Activated CD4-positive, alpha-beta T cell treated with anti-CD3 and anti-CD28 coated beads, Interleukin-10, Interleukin-2, amounts not matched to agents 100 ng/mL and 50 ng/mL, durations not matched to agents 16 hours and 8 hours (primary cell): ENCODE measurements at regions not wholly inside any gene's neighbourhood (a gene's known extent, or its start where the extent isn't known, plus 50 kb on each side); places are given as distances from the start of the nearest gene placed in this dataset.
"Not testable (repeated sequence)": the region's sequence is repeated elsewhere in the genome, so short reads cannot be mapped to it uniquely, and the experiment has no call there.

Experiments
- DNase-seq: peaks from one replicate; pipeline ENCODE4 v3.0.0-alpha.2; 2020

- no peak for DNase-seq
Observed at GRCh38 chr17:73856556-73856955, 212.3 kb upstream of the SDK2 start.

DNA sequence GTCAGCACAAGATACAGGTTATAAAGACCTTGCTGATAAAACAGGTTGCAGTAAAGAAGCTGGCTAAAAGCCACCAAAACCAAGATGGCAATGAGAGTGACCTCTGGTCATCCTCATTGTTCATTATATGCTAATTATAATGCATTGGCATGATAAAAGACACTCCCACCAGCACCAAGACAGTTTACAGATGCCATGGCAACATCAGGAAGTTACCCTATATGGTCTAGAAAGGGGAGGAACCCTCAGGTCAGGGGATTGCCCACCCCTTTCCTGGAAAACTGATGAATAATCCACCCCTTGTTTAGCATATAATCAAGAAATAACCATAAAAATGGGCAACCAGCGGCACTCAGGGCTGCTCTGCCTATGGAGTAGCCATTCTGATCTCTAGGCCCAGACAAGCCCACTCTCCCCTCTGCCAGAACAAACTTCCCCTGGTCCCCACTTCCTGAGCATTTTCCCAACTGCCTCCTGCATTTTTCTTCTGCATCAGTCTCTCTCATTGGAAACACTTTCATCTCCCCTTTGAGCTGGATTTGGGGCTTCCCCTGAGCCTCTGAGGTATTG lies 215.3 kb upstream of the SDK2 start:
- DNase-seq = not testable (repeated sequence)

DNA sequence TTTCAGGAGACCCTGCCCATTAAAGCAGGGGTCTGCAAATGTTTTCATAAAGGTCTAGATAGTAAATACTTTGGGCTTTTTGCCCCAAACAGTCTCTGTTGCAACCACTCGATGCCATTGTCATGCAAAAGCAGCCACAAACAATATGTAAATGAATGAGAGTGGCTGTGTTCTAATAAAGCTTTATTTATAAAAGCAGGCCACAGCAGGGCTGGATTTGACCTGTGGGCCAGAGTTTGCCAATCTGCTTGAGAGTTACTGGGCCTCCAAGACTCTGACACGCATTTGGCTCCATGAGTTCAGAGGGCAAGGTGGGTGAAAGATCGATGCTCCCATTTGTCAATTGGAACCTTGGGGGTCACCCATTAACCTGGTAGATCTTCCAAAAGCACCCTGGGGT lies 217.3 kb upstream of the SDK2 start:
- no peak for DNase-seq

- DNase-seq = no peak
Observed at GRCh38 chr17:73863761-73864535, 219.7 kb upstream of the SDK2 start.

DNA sequence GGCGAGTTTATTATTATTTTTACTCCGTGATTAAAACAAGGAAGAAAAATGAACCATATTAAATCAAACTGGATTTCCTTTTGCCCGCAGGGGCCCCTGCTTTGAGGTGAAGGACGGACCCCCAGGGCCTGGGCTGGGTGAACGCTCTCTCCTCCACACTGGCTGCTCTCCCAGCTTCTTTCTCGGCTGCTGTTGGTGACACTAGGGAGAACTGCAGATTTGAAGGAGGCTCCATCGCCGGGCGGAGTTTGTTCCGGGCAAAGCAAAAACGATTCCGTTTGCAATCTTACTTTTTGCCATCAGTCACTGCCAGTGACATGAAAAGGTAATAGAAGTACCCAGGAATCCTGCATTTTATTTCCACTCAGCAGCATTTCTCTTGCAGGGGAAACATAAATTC lies 221.6 kb upstream of the SDK2 start:
- no peak for DNase-seq

- DNase-seq = no peak
Observed at GRCh38 chr17:73867056-73867455, 222.8 kb upstream of the SDK2 start.

- no peak for DNase-seq
Observed at GRCh38 chr17:73870068-73870467, 225.8 kb upstream of the SDK2 start.

GRCh38 chr17:73870473-73870872 lies 226.2 kb upstream of the SDK2 start:
- DNase-seq = no peak

DNA sequence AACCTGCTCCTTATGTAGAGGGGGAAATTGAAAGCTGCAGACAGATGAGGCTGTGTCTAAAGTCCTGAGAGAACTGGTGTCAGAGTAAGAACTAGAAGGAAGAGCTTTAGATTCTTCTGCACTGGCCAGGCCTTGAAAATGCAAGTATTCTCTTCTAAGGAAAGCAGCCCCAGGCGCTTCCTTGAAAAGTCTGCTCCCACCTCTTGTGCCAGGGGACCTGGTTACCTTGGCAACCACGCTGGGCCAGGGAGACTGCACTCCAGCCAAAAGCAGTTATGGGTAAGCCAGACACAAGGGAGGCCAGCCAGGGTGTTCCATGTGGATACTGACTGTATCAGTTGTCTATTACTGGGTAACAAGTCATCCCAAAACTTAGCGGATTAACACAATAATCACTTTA lies 228.6 kb upstream of the SDK2 start:
- no peak for DNase-seq

DNA sequence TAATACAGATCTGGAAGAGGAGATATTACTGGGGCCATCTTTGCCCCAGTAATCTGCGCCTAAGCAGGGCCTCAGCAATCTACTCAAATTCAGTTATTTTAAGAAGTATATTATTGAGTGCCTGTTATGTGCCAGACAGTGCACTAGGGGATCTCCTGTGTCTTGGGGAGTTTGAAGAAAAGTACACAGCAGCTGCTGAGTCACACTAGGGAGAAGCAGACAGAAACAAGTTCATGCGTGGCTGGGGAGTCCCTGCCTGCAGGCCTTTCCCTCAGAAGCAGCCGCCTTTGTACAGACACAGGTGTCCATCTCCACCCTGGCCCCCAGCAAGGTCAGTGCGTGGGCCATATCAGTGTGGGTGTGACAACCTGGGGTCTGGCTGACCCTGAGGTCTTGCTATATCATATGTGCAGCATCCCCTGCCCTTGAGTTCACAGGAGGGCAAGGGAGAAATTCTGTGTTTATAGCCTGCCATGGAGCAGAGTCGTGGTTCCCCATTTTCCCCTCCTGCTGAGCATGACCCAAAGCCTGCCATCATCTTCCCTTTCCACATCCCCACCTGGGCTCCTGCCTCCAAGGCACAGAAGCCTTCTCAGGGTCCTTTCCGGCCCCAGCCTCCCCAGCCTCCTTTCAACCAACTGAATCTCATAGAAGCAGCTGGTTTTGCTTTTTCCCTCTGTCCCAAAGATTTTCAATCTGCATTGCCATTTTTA lies 229.9 kb upstream of the SDK2 start:
- DNase-seq = no peak

GRCh38 chr17:73875346-73875745 lies 231.1 kb upstream of the SDK2 start:
- no peak for DNase-seq

DNA sequence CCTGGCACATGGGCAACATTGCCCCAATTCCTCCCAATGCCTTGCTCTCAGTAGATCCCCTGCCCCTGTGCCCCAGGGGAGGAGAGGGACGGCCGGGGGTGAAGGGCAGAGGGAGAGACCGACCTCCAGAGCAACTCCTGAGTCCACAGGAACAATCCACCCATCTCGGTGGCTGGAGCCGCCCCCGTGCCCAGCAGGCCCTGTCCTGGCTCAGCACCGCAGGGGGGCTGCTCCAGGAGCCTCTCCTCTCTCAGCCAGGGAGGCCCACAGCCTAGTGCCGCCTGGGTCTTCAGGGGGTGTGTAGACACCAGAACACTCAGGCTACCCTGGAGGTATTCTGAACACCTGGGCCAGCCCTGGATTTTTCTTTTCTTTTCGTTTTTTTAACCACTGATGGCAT lies 233.7 kb upstream of the SDK2 start:
- DNase-seq = no peak

- no peak for DNase-seq
Observed at GRCh38 chr17:73878923-73879322, 234.7 kb upstream of the SDK2 start.

DNA sequence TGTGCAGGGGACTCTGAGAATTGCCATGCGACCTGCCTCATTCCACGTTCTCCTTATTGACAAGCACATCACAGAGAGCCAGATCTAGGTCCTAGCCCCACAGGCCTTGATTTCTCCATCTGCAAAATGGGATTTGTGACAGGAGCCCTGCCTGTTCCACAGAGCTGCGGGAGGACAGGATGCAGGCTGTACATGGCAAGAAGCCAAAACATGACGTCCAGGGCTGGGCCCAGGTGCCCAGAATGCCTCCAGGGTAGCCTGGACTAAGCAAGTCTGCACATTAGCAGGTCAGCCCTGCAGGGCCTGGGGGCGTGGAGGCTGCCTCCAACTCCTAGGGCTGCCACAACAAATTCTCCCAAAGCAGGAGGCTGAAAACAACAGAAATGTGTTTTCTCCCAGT lies 235.7 kb upstream of the SDK2 start:
- DNase-seq = no peak

DNA sequence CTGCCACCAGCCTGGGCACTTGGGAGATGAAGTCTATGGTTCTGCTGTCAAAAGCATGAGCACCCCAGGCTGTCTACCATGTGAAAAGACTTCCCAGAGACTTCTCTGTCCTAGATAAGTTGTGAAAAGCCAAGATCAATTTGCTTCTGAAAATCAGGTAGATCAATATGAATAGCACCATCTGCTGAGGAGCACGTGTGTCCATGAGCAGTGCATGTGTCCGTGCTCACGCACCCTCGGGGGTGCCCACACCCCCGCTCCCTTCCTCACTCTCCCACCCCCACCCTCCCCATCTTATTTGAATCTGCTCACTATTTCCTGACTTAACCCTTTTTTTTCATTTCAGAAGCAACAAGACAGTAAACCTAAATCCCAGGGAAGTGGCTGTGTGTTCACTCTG lies 238.3 kb upstream of the SDK2 start:
- DNase-seq = no peak

- DNase-seq = no peak
Observed at GRCh38 chr17:73883175-73883574, 238.9 kb upstream of the SDK2 start.

DNA sequence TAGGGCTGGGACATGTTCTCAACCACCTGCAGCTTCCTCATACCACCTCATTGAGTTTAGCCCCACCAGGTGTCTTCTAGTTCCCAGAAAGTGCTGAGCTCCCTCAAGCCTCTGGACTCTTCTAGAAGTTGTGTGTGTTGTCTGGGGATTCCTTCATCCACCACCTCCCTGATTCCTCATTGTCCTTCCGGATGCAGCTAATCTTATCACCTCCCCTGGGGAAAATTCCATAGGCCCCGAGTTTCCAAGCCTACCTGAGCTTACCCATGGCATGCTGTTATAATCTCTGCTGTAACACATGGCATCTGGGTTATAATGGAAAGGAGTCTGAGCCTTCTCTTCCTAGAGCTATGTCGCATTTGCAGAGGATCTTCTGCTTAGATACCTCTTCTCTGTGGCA lies 243.5 kb upstream of the SDK2 start:
- DNase-seq = no peak

- no peak for DNase-seq
Observed at GRCh38 chr17:73888862-73889261, 244.6 kb upstream of the SDK2 start.

DNA sequence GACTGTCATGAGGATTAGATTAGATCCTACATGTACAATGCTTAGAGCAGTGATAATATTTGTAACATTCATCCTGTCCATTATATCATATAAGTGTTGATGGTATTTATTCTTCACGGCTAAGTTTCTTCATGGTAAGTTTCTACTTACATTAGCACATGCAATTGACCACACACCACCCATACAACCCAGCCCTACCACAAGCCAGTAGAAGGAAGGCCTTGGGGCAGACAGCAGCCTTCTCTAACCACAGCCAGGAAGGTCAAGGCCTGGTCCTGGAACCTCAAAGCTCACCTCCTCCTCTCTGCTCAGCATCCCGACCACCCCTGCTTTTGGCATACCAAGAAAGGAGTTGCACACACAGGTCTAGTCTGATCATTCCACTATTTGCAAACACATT lies 245.2 kb upstream of the SDK2 start:
- no peak for DNase-seq

GRCh38 chr17:73890831-73891405 lies 246.7 kb upstream of the SDK2 start:
- DNase-seq = no peak

- no peak for DNase-seq
Observed at GRCh38 chr17:73895157-73895556, 250.9 kb upstream of the SDK2 start.

GRCh38 chr17:73896966-73897365 lies 252.7 kb upstream of the SDK2 start:
- DNase-seq = no peak

DNA sequence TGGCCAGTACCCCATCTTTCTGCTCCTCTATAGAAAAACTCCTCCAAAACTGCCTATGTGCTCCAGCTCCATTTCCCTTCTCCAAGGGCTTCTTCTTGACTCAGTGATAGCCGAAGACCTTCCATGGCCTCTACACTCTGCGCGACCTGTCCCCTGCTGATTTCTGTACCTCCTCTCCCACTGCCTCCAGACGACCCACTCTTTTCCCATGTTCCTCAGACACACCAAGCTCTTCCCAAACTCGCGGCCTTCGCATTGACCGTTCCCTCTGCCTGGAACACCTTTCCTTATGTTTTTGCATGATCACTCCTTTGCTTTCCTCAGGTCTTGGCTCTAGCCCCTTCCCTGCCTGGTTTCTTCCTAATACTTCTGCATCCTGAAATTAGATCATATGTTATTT lies 255.6 kb upstream of the SDK2 start:
- DNase-seq = no peak

- DNase-seq = no peak
Observed at GRCh38 chr17:73900516-73900915, 256.3 kb upstream of the SDK2 start.
